Keratinocyte (primary cell): ENCODE measurements at regions not wholly inside any gene's neighbourhood (a gene's known extent, or its start where the extent isn't known, plus 50 kb on each side); places are given as distances from the start of the nearest gene placed in this dataset.
"Not testable (repeated sequence)": the region's sequence is repeated elsewhere in the genome, so short reads cannot be mapped to it uniquely, and the experiment has no call there.

Source experiments
- DNase-seq: peaks from one replicate; pipeline ENCODE4 v3.0.0-alpha.2; 2011; ENCODE audit warnings: low read depth, missing footprints, low spot score
- FAIRE-seq: peaks from 2 replicates; lab custom pipeline; 2011; peaks lifted over from hg19 to GRCh38; lab: Jason Lieb, UNC
- H2AFZ ChIP-seq: 2 replicates; pipeline ENCODE4 v1.6.0; 2012; ENCODE audit warnings: low read length, control low read depth, inconsistent platforms; ENCODE audit not compliant: control insufficient read depth
- H3K27ac ChIP-seq: 2 replicates; pipeline ENCODE4 v1.5.1; 2011; ENCODE audit warnings: low read length; ENCODE audit not compliant: control insufficient read depth, insufficient read depth
- H3K27me3 ChIP-seq: 3 replicates; pipeline ENCODE4 v1.6.0; 2011; ENCODE audit warnings: low read length; ENCODE audit not compliant: control insufficient read depth, insufficient read depth; ENCODE audit errors: extremely low read depth
- H3K36me3 ChIP-seq, 2 experiments: 2 replicates in 1 of 2; 3 replicates in 1 of 2; pipeline ENCODE4 v1.5.1; 2011; ENCODE audit warnings: low read length in 2 of 2, mild to moderate bottlenecking in 1 of 2; ENCODE audit not compliant: control insufficient read depth in 2 of 2, insufficient read depth in 2 of 2; ENCODE audit errors: extremely low read depth in 1 of 2
- H3K4me1 ChIP-seq: 3 replicates; pipeline ENCODE4 v1.5.1; 2011; ENCODE audit warnings: low read length; ENCODE audit not compliant: control insufficient read depth, insufficient read depth; ENCODE audit errors: extremely low read depth
- H3K4me2 ChIP-seq: 3 replicates; pipeline ENCODE4 v1.6.0; 2011; ENCODE audit warnings: low read depth, low read length; ENCODE audit not compliant: control insufficient read depth, insufficient read depth; ENCODE audit errors: extremely low read depth
- H3K4me3 ChIP-seq, 3 experiments: fragments of 200-600 bp in 1 of 3; sonication (generic) in 1 of 3; 2 replicates in 2 of 3; 3 replicates in 1 of 3; pipeline ENCODE4 v1.5.1; 2011 to 2016; ENCODE audit warnings: low read length in 3 of 3, mild to moderate bottlenecking in 3 of 3, control low read depth in 2 of 3, inconsistent platforms in 1 of 3, low read depth in 1 of 3, mixed read lengths in 1 of 3, mixed run types in 1 of 3, moderate library complexity in 1 of 3; ENCODE audit not compliant: control insufficient read depth in 2 of 3, insufficient read depth in 2 of 3; ENCODE audit errors: extremely low read depth in 1 of 3
- H3K79me2 ChIP-seq: 2 replicates; pipeline ENCODE4 v1.6.0; 2012; ENCODE audit warnings: low read length; ENCODE audit not compliant: control insufficient read depth, insufficient read depth
- H3K9ac ChIP-seq: 3 replicates; pipeline ENCODE4 v1.6.0; 2011; ENCODE audit warnings: low read length; ENCODE audit not compliant: control insufficient read depth, insufficient read depth; ENCODE audit errors: extremely low read depth
- H3K9me1 ChIP-seq: 3 replicates; pipeline ENCODE4 v1.6.0; 2011; ENCODE audit warnings: low read length; ENCODE audit not compliant: control insufficient read depth, insufficient read depth; ENCODE audit errors: extremely low read depth
- H3K9me3 ChIP-seq: 2 replicates; pipeline ENCODE4 v1.5.1; 2012; ENCODE audit warnings: low read depth, low read length; ENCODE audit not compliant: control insufficient read depth
- H4K20me1 ChIP-seq: 3 replicates; pipeline ENCODE4 v1.6.0; 2011; ENCODE audit warnings: low read length; ENCODE audit not compliant: control insufficient read depth, insufficient read depth; ENCODE audit errors: extremely low read depth
- CTCF ChIP-seq, 3 experiments: IDR thresholded peaks in 1 of 3; conservative IDR thresholded peaks in 1 of 3; optimal IDR thresholded peaks in 1 of 3; 2 replicates in 2 of 3; 3 replicates in 1 of 3; pipeline versions ENCODE3 to v1.5.1; 2011; ENCODE audit warnings: low read length in 3 of 3, mild to moderate bottlenecking in 3 of 3, moderate library complexity in 2 of 3, control low read depth in 1 of 3, inconsistent platforms in 1 of 3; ENCODE audit not compliant: insufficient read depth in 2 of 3; ENCODE audit errors: extremely low read depth in 1 of 3
- EZH2 ChIP-seq: IDR thresholded peaks from one replicate; pipeline ENCODE4 v1.6.1; 2012; ENCODE audit warnings: inconsistent platforms, mild to moderate bottlenecking, low read length, moderate library complexity
- dilution Hi-C: fragments of 300-500 bp; cut with MboI; formaldehyde crosslinking; loops from one replicate; pipeline ENCODE4 v1.7.0; 2020; ENCODE audit warnings: low sequenced_read_pairs; ENCODE audit not compliant: extremely low pct_ligation_motif_present

- dilution Hi-C loops: no loop called here
- Histone ChIP-seq H3K9me3 (no peaks in the 10 kb centered on the region), H3K79me2 (no peaks in the 10 kb centered on the region), H3K36me3 (no peaks in the 10 kb centered on the region), H3K4me1 (peaks cover 10% of the 10 kb centered on the region), H3K9ac (no peak overlapping the region), H3K9me1 (no peaks in the 10 kb centered on the region), H3K4me2 (no peak overlapping the region), H3K27ac (no peak overlapping the region), H3K4me3 (no peak overlapping the region), H2AFZ (no peak overlapping the region), H4K20me1 (no peaks in the 10 kb centered on the region), H3K27me3 (no peaks in the 10 kb centered on the region)
- no peak for FAIRE-seq
- no peak for DNase-seq
- no peak for TF ChIP-seq EZH2
- TF ChIP-seq CTCF (optimal IDR thresholded peaks at IDR 0.05 in 1 of 3, IDR thresholded peaks at IDR 0.05 in 1 of 3, conservative IDR thresholded peaks at IDR 0.05 in 1 of 3; ENCODE audit: extremely low read depth in 1 of 3, insufficient read depth in 2 of 3, low read length in 3 of 3): no peak
Measured at GRCh38 chr2:39865751-39866150, 86.7 kb upstream of the THUMPD2 start.

- H3K27ac ChIP-seq, DNase-seq, H3K79me2 ChIP-seq, H2AFZ ChIP-seq, H3K9ac ChIP-seq, H3K9me1 ChIP-seq, H3K4me1 ChIP-seq, H3K36me3 ChIP-seq, dilution Hi-C loops, H3K9me3 ChIP-seq, H3K27me3 ChIP-seq, FAIRE-seq, H4K20me1 ChIP-seq, H3K4me2 ChIP-seq, H3K4me3 ChIP-seq: not testable (repeated sequence)
Measured at GRCh38 chr2:39863672-39864071, 84.6 kb upstream of the THUMPD2 start.

DNA sequence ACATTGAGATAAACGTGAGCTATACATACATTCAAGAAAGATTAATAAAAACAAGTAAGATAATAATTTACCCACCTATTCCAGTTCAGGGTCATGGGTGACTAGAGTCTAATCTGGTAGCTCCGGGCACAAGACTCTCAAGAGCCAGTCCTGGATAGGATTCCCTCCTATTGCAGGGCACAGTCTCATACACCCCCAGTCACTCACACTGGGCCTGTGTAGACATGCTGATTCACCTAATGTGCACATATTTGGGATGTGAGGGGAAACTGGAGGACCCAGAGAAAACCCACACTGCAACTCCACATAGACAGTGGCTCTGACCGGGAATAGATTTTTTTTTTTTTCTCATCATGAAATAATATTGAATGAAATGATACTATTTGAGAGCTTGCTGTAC lies 81.5 kb upstream of the THUMPD2 start:
- no peak overlapping the region for H3K27ac ChIP-seq
- TF ChIP-seq EZH2 (no peak), CTCF (optimal IDR thresholded peaks at IDR 0.05 in 1 of 3, IDR thresholded peaks at IDR 0.05 in 1 of 3, conservative IDR thresholded peaks at IDR 0.05 in 1 of 3; ENCODE audit: extremely low read depth in 1 of 3, insufficient read depth in 2 of 3, low read length in 3 of 3) (no peak)
- H3K36me3 ChIP-seq: no peaks in the 10 kb centered on the region

More for the DNA sequence above, 81.5 kb upstream of the THUMPD2 start:
- peaks cover 5% of the 10 kb centered on the region for H3K4me1 ChIP-seq
- H3K9ac ChIP-seq: no peak overlapping the region
- no peaks in the 10 kb centered on the region for H3K79me2 ChIP-seq
- dilution Hi-C loops: no loop called here
- no peaks in the 10 kb centered on the region for H3K9me1 ChIP-seq
- DNase-seq: no peak
- H3K4me3 ChIP-seq: no peak overlapping the region
- H2AFZ ChIP-seq: no peak overlapping the region
- no peak overlapping the region for H3K4me2 ChIP-seq
- H4K20me1 ChIP-seq: no peaks in the 10 kb centered on the region
- H3K9me3 ChIP-seq: no peaks in the 10 kb centered on the region
- no peaks in the 10 kb centered on the region for H3K27me3 ChIP-seq
- FAIRE-seq: no peak
